GM04503 (cell line): ENCODE measurements at regions not wholly inside any gene's neighbourhood (a gene's known extent, or its start where the extent isn't known, plus 50 kb on each side); places are given as distances from the start of the nearest gene placed in this dataset.
"Not testable (repeated sequence)": the region's sequence is repeated elsewhere in the genome, so short reads cannot be mapped to it uniquely, and the experiment has no call there.

Source experiments
- DNase-seq: peaks from one replicate; pipeline ENCODE4 v3.0.0-alpha.2; 2012; ENCODE audit warnings: low read depth

GRCh38 chrX:39047174-39047573 is 245.9 kb downstream of the MID1IP1 start:
- no peak for DNase-seq

- DNase-seq: no peak
Observed at GRCh38 chrX:39049975-39050374, 248.7 kb downstream of the MID1IP1 start.

GRCh38 chrX:39050427-39050826 is 249.2 kb downstream of the MID1IP1 start:
- no peak for DNase-seq

GRCh38 chrX:39052751-39053150 is 251.5 kb downstream of the MID1IP1 start:
- DNase-seq: no peak

GRCh38 chrX:39058724-39059123 is 257.5 kb downstream of the MID1IP1 start:
- DNase-seq: no peak

- no peak for DNase-seq
Observed at GRCh38 chrX:39059866-39060265, 258.6 kb downstream of the MID1IP1 start.

- no peak for DNase-seq
Observed at GRCh38 chrX:39063037-39063436, 261.8 kb downstream of the MID1IP1 start.

GRCh38 chrX:39063702-39064101 is 262.4 kb downstream of the MID1IP1 start:
- DNase-seq: no peak

GRCh38 chrX:39065051-39065871 is 264.0 kb downstream of the MID1IP1 start:
- no peak for DNase-seq

GRCh38 chrX:39067866-39068265 is 266.6 kb downstream of the MID1IP1 start:
- no peak for DNase-seq

GRCh38 chrX:39068634-39069033 is 267.4 kb downstream of the MID1IP1 start:
- DNase-seq: not testable (repeated sequence)

- DNase-seq: no peak
Observed at GRCh38 chrX:39070009-39070408, 268.8 kb downstream of the MID1IP1 start.

- DNase-seq: no peak
Observed at GRCh38 chrX:39073131-39073530, 271.9 kb downstream of the MID1IP1 start.

- no peak for DNase-seq
Observed at GRCh38 chrX:39096599-39096998, 295.3 kb downstream of the MID1IP1 start.

GRCh38 chrX:39104745-39105144 is 303.5 kb downstream of the MID1IP1 start:
- no peak for DNase-seq

GRCh38 chrX:39112143-39112542 is 310.9 kb downstream of the MID1IP1 start:
- DNase-seq: peak; percentile 0

GRCh38 chrX:39115166-39115565 is 313.9 kb downstream of the MID1IP1 start:
- no peak for DNase-seq

GRCh38 chrX:39117101-39117500 is 315.8 kb downstream of the MID1IP1 start:
- DNase-seq: no peak

- DNase-seq: no peak
Observed at GRCh38 chrX:39121903-39122302, 320.6 kb downstream of the MID1IP1 start.

- DNase-seq: no peak
Observed at GRCh38 chrX:39125834-39126233, 324.6 kb downstream of the MID1IP1 start.

- DNase-seq: no peak
Observed at GRCh38 chrX:39133971-39134370, 332.7 kb downstream of the MID1IP1 start.

- DNase-seq: no peak
Observed at GRCh38 chrX:39137363-39137954, 336.2 kb downstream of the MID1IP1 start.

GRCh38 chrX:39140581-39140980 is 339.3 kb downstream of the MID1IP1 start:
- no peak for DNase-seq

GRCh38 chrX:39144323-39144722 is 343.1 kb downstream of the MID1IP1 start:
- no peak for DNase-seq
